Vagina (tissue), 2 donors: ENCODE measurements at regions not wholly inside any gene's neighbourhood (a gene's known extent, or its start where the extent isn't known, plus 50 kb on each side); places are given as distances from the start of the nearest gene placed in this dataset.

Experiments used
- POLR2A ChIP-seq, 2 donors: fragments of 450-650 bp; IDR thresholded peaks; one replicate each; pipeline ENCODE4 v1.6.1; 2017; ENCODE audit warnings: antibody characterized with exemption in 2 of 2, mild to moderate bottlenecking in 2 of 2, moderate library complexity in 2 of 2
- POLR2AphosphoS5 ChIP-seq, 2 donors: sonication (generic); formaldehyde crosslinking; IDR thresholded peaks; one replicate each; pipeline ENCODE4 v1.9.0; 2017; ENCODE audit warnings: antibody characterized with exemption in 2 of 2, mild to moderate bottlenecking in 2 of 2, low read depth in 1 of 2; ENCODE audit not compliant: insufficient read depth in 1 of 2
- TF ChIP-seq, protein P1 (sequence below), 3 experiments: fragments of 450-650 bp in 2 of 3; fragments of 200-600 bp in 1 of 3; sonication (generic) in 1 of 3; IDR thresholded peaks; one replicate each; pipeline ENCODE4 v1.5.1; 2017 to 2019; ENCODE audit warnings: antibody characterized with exemption in 3 of 3, mild to moderate bottlenecking in 2 of 3, moderate library complexity in 2 of 3

DNA sequence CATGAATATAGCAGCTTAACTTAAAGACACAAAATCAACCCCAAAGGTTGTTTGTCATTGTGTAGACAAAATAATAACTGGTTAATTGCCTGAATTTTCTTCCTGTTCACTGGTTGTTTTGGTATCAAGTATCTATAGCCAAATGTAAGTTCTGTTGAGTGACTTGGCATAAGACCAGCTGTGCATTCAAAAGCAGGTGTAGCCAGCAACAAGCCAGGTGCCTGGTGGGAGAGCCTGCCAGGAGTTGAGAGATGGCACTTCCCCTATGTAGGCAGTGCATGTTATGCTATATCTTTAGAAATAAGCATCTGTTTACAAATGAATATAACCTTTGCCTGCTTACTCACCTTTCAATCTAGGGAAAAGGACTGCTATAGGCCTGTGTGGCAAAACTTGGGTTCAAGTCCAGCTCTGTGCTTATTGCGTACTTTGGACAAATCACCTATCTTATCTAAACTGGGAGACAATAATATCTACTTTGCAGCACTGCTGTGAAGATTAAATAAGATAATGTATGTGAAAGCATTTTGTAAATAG is 84.9 kb upstream of the TBL1XR1 start:
- TF ChIP-seq POLR2A (IDR thresholded peaks at IDR 0.05) (no peak), POLR2AphosphoS5 (IDR thresholded peaks at IDR 0.05; ENCODE audit: insufficient read depth in 1 of 2, low read depth in 1 of 2) (no peak)
- TF ChIP-seq, protein P1, sequence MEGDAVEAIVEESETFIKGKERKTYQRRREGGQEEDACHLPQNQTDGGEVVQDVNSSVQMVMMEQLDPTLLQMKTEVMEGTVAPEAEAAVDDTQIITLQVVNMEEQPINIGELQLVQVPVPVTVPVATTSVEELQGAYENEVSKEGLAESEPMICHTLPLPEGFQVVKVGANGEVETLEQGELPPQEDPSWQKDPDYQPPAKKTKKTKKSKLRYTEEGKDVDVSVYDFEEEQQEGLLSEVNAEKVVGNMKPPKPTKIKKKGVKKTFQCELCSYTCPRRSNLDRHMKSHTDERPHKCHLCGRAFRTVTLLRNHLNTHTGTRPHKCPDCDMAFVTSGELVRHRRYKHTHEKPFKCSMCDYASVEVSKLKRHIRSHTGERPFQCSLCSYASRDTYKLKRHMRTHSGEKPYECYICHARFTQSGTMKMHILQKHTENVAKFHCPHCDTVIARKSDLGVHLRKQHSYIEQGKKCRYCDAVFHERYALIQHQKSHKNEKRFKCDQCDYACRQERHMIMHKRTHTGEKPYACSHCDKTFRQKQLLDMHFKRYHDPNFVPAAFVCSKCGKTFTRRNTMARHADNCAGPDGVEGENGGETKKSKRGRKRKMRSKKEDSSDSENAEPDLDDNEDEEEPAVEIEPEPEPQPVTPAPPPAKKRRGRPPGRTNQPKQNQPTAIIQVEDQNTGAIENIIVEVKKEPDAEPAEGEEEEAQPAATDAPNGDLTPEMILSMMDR (IDR thresholded peaks at IDR 0.05) = no peak
